Thyroid gland (tissue), 4 donors: ENCODE measurements at regions not wholly inside any gene's neighbourhood (a gene's known extent, or its start where the extent isn't known, plus 50 kb on each side); places are given as distances from the start of the nearest gene placed in this dataset.
A peak's percentile ranks its signal among the peaks of the same experiment; 100 is the strongest.

Experiments
- DNase-seq, 2 donors: peaks; one replicate each; pipeline ENCODE4 v3.0.0-alpha.2; 2019
- H3K27ac ChIP-seq, 3 donors: fragments of 200-600 bp; sonication (generic); 1 replicate in 2 of 3; 2 replicates in 1 of 3; pipeline ENCODE4 v1.5.1; 2016 to 2019; ENCODE audit warnings: mild to moderate bottlenecking in 1 of 3, moderate library complexity in 1 of 3
- H3K27me3 ChIP-seq: fragments of 200-600 bp; sonication (generic); one replicate; pipeline ENCODE4 v1.5.1; 2019
- H3K36me3 ChIP-seq, 2 donors: fragments of 200-600 bp; sonication (generic); one replicate each; pipeline ENCODE4 v1.5.1; 2016 to 2019
- H3K4me1 ChIP-seq, 2 donors: fragments of 200-600 bp; sonication (generic); one replicate each; pipeline ENCODE4 v1.5.1; 2017 to 2019
- H3K4me3 ChIP-seq, 3 donors: fragments of 200-600 bp; sonication (generic); replicated peaks in 1 of 3; 1 replicate in 2 of 3; 2 replicates in 1 of 3; pipeline ENCODE4 v1.5.1; 2016; ENCODE audit warnings: mild to moderate bottlenecking in 1 of 3
- H3K9me3 ChIP-seq: fragments of 200-600 bp; sonication (generic); one replicate; pipeline ENCODE4 v1.5.1; 2017
- CTCF ChIP-seq, 6 experiments: fragments of 200-600 bp in 3 of 6; fragments of 450-650 bp in 3 of 6; sonication (generic) in 3 of 6; IDR thresholded peaks; one replicate each; pipeline ENCODE4 v1.5.1; 2016 to 2019; ENCODE audit warnings: antibody characterized with exemption in 6 of 6, mild to moderate bottlenecking in 2 of 6, inconsistent platforms in 1 of 6, moderate library complexity in 1 of 6
- POLR2A ChIP-seq, 2 donors: fragments of 450-650 bp; IDR thresholded peaks; one replicate each; pipeline ENCODE4 v1.6.1; 2017; ENCODE audit warnings: antibody characterized with exemption in 2 of 2, mild to moderate bottlenecking in 2 of 2, moderate library complexity in 1 of 2
- WGBS, 2 donors: methylation state at CpG; one replicate each; pipeline ENCODE4 v1.1.5; 2017; 5-methylcytosine and 5-hydroxymethylcytosine counted together
- intact Hi-C: fragments of 100-400 bp; cut with DNase I; formaldehyde crosslinking; loops from one replicate; pipeline ENCODE4 v1.15.1; 2023

GRCh38 chr13:59474696-59475095 lies 689.0 kb downstream of the DIAPH3 start:
- TF ChIP-seq CTCF (IDR thresholded peaks at IDR 0.05): no peak
- no peak for TF ChIP-seq POLR2A (IDR thresholded peaks at IDR 0.05)
- Histone ChIP-seq H3K4me1 (no peaks in the 10 kb centered on the region), H3K4me3 (no peak overlapping the region), H3K36me3 (no peaks in the 10 kb centered on the region), H3K27ac (no peak overlapping the region), H3K27me3 (no peaks in the 10 kb centered on the region), H3K9me3 (no peaks in the 10 kb centered on the region)
- intact Hi-C loops: no loop called here
- WGBS, 2 donors: 87 to 88% methylated on average over 1 of the region's 1 CpG
- no peak for DNase-seq

GRCh38 chr13:59475911-59476310 lies 687.8 kb downstream of the DIAPH3 start:
- intact Hi-C loops: no loop called here
- Histone ChIP-seq H3K9me3 (no peaks in the 10 kb centered on the region), H3K27me3 (no peaks in the 10 kb centered on the region), H3K4me1 (no peaks in the 10 kb centered on the region), H3K36me3 (no peaks in the 10 kb centered on the region), H3K4me3 (no peak overlapping the region), H3K27ac (no peak overlapping the region)
- no peak for DNase-seq
- WGBS, 2 donors: 82 to 98% methylated on average over 2 of the region's 2 CpGs
- TF ChIP-seq POLR2A (IDR thresholded peaks at IDR 0.05): no peak
- no peak for TF ChIP-seq CTCF (IDR thresholded peaks at IDR 0.05)

GRCh38 chr13:59476366-59476765 lies 687.4 kb downstream of the DIAPH3 start:
- H3K27me3 ChIP-seq: no peaks in the 10 kb centered on the region
- intact Hi-C loops: no loop called here
- 75 to 76% methylated on average over 2 of the region's 2 CpGs for WGBS, 2 donors
- TF ChIP-seq POLR2A (IDR thresholded peaks at IDR 0.05): no peak
- TF ChIP-seq CTCF (IDR thresholded peaks at IDR 0.05): no peak
- no peaks in the 10 kb centered on the region for H3K36me3 ChIP-seq
- no peak overlapping the region for H3K4me3 ChIP-seq
- no peak for DNase-seq
- H3K4me1 ChIP-seq: no peaks in the 10 kb centered on the region
- H3K9me3 ChIP-seq: no peaks in the 10 kb centered on the region
- no peak overlapping the region for H3K27ac ChIP-seq

- Histone ChIP-seq H3K9me3 (no peaks in the 10 kb centered on the region), H3K4me3 (no peak overlapping the region), H3K36me3 (no peaks in the 10 kb centered on the region), H3K27me3 (no peaks in the 10 kb centered on the region), H3K27ac (no peak overlapping the region), H3K4me1 (no peaks in the 10 kb centered on the region)
- no peak for DNase-seq
- TF ChIP-seq POLR2A (IDR thresholded peaks at IDR 0.05) (no peak), CTCF (IDR thresholded peaks at IDR 0.05) (peak in 1 of 6 experiments; percentile 23)
- 98% methylated on average over 3 of the region's 3 CpGs for WGBS, 2 donors
- intact Hi-C loops: no loop called here
Measured at GRCh38 chr13:59477011-59477410, 686.7 kb downstream of the DIAPH3 start.

GRCh38 chr13:59478908-59479307 lies 684.8 kb downstream of the DIAPH3 start:
- no peak for TF ChIP-seq POLR2A (IDR thresholded peaks at IDR 0.05)
- no peak for TF ChIP-seq CTCF (IDR thresholded peaks at IDR 0.05)
- Histone ChIP-seq H3K36me3 (no peaks in the 10 kb centered on the region), H3K9me3 (no peaks in the 10 kb centered on the region), H3K27ac (no peak overlapping the region), H3K4me1 (no peaks in the 10 kb centered on the region), H3K4me3 (no peak overlapping the region), H3K27me3 (no peaks in the 10 kb centered on the region)
- no peak for DNase-seq
- intact Hi-C loops: no loop called here
- WGBS, 2 donors: 55 to 68% methylated on average over 7 of the region's 7 CpGs
